HCT116 (cell line): ENCODE measurements at regions not wholly inside any gene's neighbourhood (a gene's known extent, or its start where the extent isn't known, plus 50 kb on each side); places are given as distances from the start of the nearest gene placed in this dataset.
"Not testable (repeated sequence)": the region's sequence is repeated elsewhere in the genome, so short reads cannot be mapped to it uniquely, and the experiment has no call there.

Source experiments
- ATAC-seq: fragments of 200-7000 bp; cut with Tn5 transposase; 2 replicates; pipeline ENCODE4 v1.9.1; 2020; ENCODE audit warnings: mild to moderate bottlenecking, moderate library complexity
- BruUV-seq: library from RNA; stranded (reverse); fragments of 400-500 nt; replicated peaks from 2 replicates; lab custom pipeline; 2021; lab: Mats Ljungman, UMichigan
- CTCF ChIA-PET: fragments of 300-600 bp; sonication (Branson Sonifier 250); formaldehyde crosslinking; loops from one replicate; lab custom pipeline; 2021; ENCODE audit warnings: antibody characterized with exemption; lab: Charles Lee
- POLR2A ChIA-PET: fragments of 300-600, 350-600 bp; sonication (Branson Sonifier 250); formaldehyde crosslinking; loops from one replicate; lab custom pipeline; 2021; ENCODE audit warnings: antibody characterized with exemption; lab: Charles Lee
- RAD21 ChIA-PET, 2 experiments: fragments of 300-600 bp; sonication (Branson Sonifier 250); formaldehyde crosslinking; loops; one replicate each; lab custom pipeline; 2023; ENCODE audit warnings: low total read pairs in 2 of 2; ENCODE audit not compliant: uncharacterized antibody in 2 of 2, unreplicated experiment in 2 of 2, low non-redundant PET in 1 of 2; lab: Charles Lee
- DNase-seq: peaks from one replicate; pipeline ENCODE4 v3.0.0-alpha.2; 2010; ENCODE audit warnings: low read depth, low spot score
- H2AFZ ChIP-seq: fragments of 200-600 bp; shearing (Covaris generic), sonication (generic); 2 replicates; pipeline ENCODE4 v1.6.1; 2017; ENCODE audit warnings: low read depth, mixed run types, mixed read lengths, antibody characterized with exemption, low read length; ENCODE audit not compliant: poor library complexity, severe bottlenecking
- H3K27ac ChIP-seq: 2 replicates; pipeline ENCODE4 v1.5.1; 2012; ENCODE audit warnings: low read depth, low read length
- H3K27me3 ChIP-seq: fragments of 200-600 bp; sonication (generic); 2 replicates; pipeline ENCODE4 v1.6.1; 2016; ENCODE audit warnings: mixed run types, low read length, mixed read lengths; ENCODE audit not compliant: insufficient read depth
- H3K36me3 ChIP-seq, 2 experiments: fragments of 200-500 bp in 1 of 2; fragments of 200-600 bp in 1 of 2; sonication (Bioruptor generic) in 1 of 2; sonication (generic) in 1 of 2; 2 replicates each; pipeline versions ENCODE4 v1.5.1 to v1.6.1; 2014 to 2016; ENCODE audit warnings: low read length in 2 of 2, inconsistent platforms in 1 of 2, mixed read lengths in 1 of 2, mixed run types in 1 of 2; ENCODE audit not compliant: insufficient read depth in 2 of 2, control insufficient read depth in 1 of 2
- H3K4me1 ChIP-seq, 2 experiments: fragments of 200-600 bp in 1 of 2; sonication (generic) in 1 of 2; 2 replicates each; pipeline versions ENCODE4 v1.5.1 to v1.6.1; 2012 to 2017; ENCODE audit warnings: low read length in 2 of 2, inconsistent platforms in 1 of 2, mild to moderate bottlenecking in 1 of 2, mixed read lengths in 1 of 2, mixed run types in 1 of 2, moderate library complexity in 1 of 2; ENCODE audit not compliant: insufficient read depth in 2 of 2, control insufficient read depth in 1 of 2
- H3K4me2 ChIP-seq: fragments of 200-600 bp; sonication (generic); 2 replicates; pipeline ENCODE4 v1.6.1; 2017; ENCODE audit warnings: mixed run types, low read length, mixed read lengths
- H3K4me3 ChIP-seq, 2 experiments: fragments of 200-600 bp in 1 of 2; sonication (generic) in 1 of 2; replicated peaks in 1 of 2; 2 replicates each; pipeline ENCODE4 v1.5.1; 2011 to 2016; ENCODE audit warnings: low read length in 2 of 2, control low read depth in 1 of 2, low read depth in 1 of 2, mild to moderate bottlenecking in 1 of 2, mixed read lengths in 1 of 2, mixed run types in 1 of 2
- H3K79me2 ChIP-seq: fragments of 200-600 bp; sonication (generic); 2 replicates; pipeline ENCODE4 v1.6.1; 2017; ENCODE audit warnings: mild to moderate bottlenecking, mixed run types, low read length, moderate library complexity, mixed read lengths; ENCODE audit not compliant: insufficient read depth
- H3K9ac ChIP-seq: fragments of 200-600 bp; sonication (generic); 2 replicates; pipeline ENCODE4 v1.6.1; 2016; ENCODE audit warnings: low read length, mixed read lengths
- H3K9me2 ChIP-seq: fragments of 200-600 bp; sonication (generic), shearing (Covaris generic); 2 replicates; pipeline ENCODE4 v1.6.1; 2017; ENCODE audit warnings: mixed run types, mild to moderate bottlenecking, moderate library complexity; ENCODE audit not compliant: insufficient read depth
- H3K9me3 ChIP-seq, 2 experiments: fragments of 200-500 bp in 1 of 2; fragments of 200-600 bp in 1 of 2; sonication (Bioruptor generic) in 1 of 2; sonication (generic) in 1 of 2; 2 replicates each; pipeline ENCODE4 v1.6.1; 2014 to 2017; ENCODE audit warnings: low read length in 2 of 2, mixed read lengths in 2 of 2, inconsistent platforms in 1 of 2, low read depth in 1 of 2, mild to moderate bottlenecking in 1 of 2, mixed run types in 1 of 2, moderate library complexity in 1 of 2; ENCODE audit not compliant: control insufficient read depth in 1 of 2, insufficient read depth in 1 of 2
- H4K20me1 ChIP-seq: fragments of 200-600 bp; sonication (generic), shearing (Covaris generic); 2 replicates; pipeline ENCODE4 v1.6.1; 2017; ENCODE audit warnings: mixed run types, mild to moderate bottlenecking, moderate library complexity; ENCODE audit not compliant: insufficient read depth
- ATF3 ChIP-seq: IDR thresholded peaks from 2 replicates; pipeline ENCODE4 v1.6.1; 2012
- CBX3 ChIP-seq: IDR thresholded peaks from 2 replicates; pipeline ENCODE4 v1.6.1; 2012; ENCODE audit warnings: low read depth
- CEBPB ChIP-seq: IDR thresholded peaks from 2 replicates; pipeline ENCODE4 v1.6.1; 2012; ENCODE audit warnings: low read depth
- EGR1 ChIP-seq: IDR thresholded peaks from 2 replicates; pipeline ENCODE4 v1.6.1; 2012; ENCODE audit warnings: low read depth
- ELF1 ChIP-seq: IDR thresholded peaks from 2 replicates; pipeline ENCODE4 v1.6.1; 2012; ENCODE audit warnings: low read depth, borderline replicate concordance
- EZH2 ChIP-seq: fragments of 200-600 bp; sonication (generic); IDR thresholded peaks from 2 replicates; pipeline ENCODE4 v1.6.1; 2017; ENCODE audit warnings: antibody characterized with exemption, mixed run types
- EZH2phosphoT487 ChIP-seq: fragments of 200-600 bp; IDR thresholded peaks from 2 replicates; pipeline ENCODE4 v1.6.1; 2018; ENCODE audit warnings: antibody characterized with exemption, borderline replicate concordance
- FOSL1 ChIP-seq: IDR thresholded peaks from 2 replicates; pipeline ENCODE4 v1.6.1; 2012; ENCODE audit warnings: low read depth
- JUND ChIP-seq: IDR thresholded peaks from 2 replicates; pipeline ENCODE4 v1.6.1; 2012
- MAX ChIP-seq: IDR thresholded peaks from 2 replicates; pipeline ENCODE4 v1.6.1; 2012
- POLR2A ChIP-seq: IDR thresholded peaks from 2 replicates; pipeline ENCODE4 v1.7.0; 2011; ENCODE audit warnings: borderline replicate concordance; ENCODE audit not compliant: insufficient read depth, insufficient read length; ENCODE audit errors: extremely low read depth
- POLR2AphosphoS5 ChIP-seq: IDR thresholded peaks from 2 replicates; pipeline ENCODE4 v1.6.1; 2011; ENCODE audit warnings: mild to moderate bottlenecking, low read depth, low read length, moderate library complexity
- RAD21 ChIP-seq: IDR thresholded peaks from 2 replicates; pipeline ENCODE4 v1.6.1; 2012; ENCODE audit warnings: low read depth, mild to moderate bottlenecking
- REST ChIP-seq: IDR thresholded peaks from 2 replicates; pipeline ENCODE4 v1.6.1; 2012; ENCODE audit warnings: low read depth
- SIN3A ChIP-seq: IDR thresholded peaks from 2 replicates; pipeline ENCODE4 v1.6.1; 2012; ENCODE audit warnings: low read depth
- SP1 ChIP-seq: IDR thresholded peaks from 2 replicates; pipeline ENCODE4 v1.6.1; 2012; ENCODE audit warnings: low read depth
- SRF ChIP-seq: IDR thresholded peaks from 2 replicates; pipeline ENCODE4 v1.6.1; 2012; ENCODE audit warnings: low read depth
- YY1 ChIP-seq: IDR thresholded peaks from 2 replicates; pipeline ENCODE4 v1.6.1; 2011; ENCODE audit warnings: low read length, low read depth, moderate library complexity, mild to moderate bottlenecking; ENCODE audit not compliant: insufficient replicate concordance; ENCODE audit errors: extremely low read depth
- ZBTB33 ChIP-seq: IDR thresholded peaks from 2 replicates; pipeline ENCODE4 v1.6.1; 2011; ENCODE audit warnings: mild to moderate bottlenecking, low read length, moderate library complexity; ENCODE audit not compliant: insufficient replicate concordance; ENCODE audit errors: extremely low read depth
- ZNF274 ChIP-seq: fragments of 200-500 bp; sonication (Bioruptor generic); IDR thresholded peaks from 2 replicates; pipeline ENCODE4 v1.6.1; 2014; ENCODE audit warnings: mild to moderate bottlenecking, low read depth, low read length, inconsistent platforms
- intact Hi-C: fragments of 100-400 bp; cut with micrococcal nuclease; formaldehyde crosslinking; loops from 2 replicates; pipeline ENCODE4 v1.10.0; 2022

- no peak for DNase-seq
- no peaks in the 10 kb centered on the region for H4K20me1 ChIP-seq
- H3K9ac ChIP-seq = no peak overlapping the region
- H3K27me3 ChIP-seq = no peaks in the 10 kb centered on the region
- ChIA-PET CTCF (no interaction called here), RAD21 (no interaction called here), POLR2A (no interaction called here)
- H3K27ac ChIP-seq = no peak overlapping the region
- intact Hi-C loops = no loop called here
- no peaks in the 10 kb centered on the region for H3K9me2 ChIP-seq
- no peak overlapping the region for H2AFZ ChIP-seq
- H3K9me3 ChIP-seq = no peaks in the 10 kb centered on the region
- no peaks in the 10 kb centered on the region for H3K4me1 ChIP-seq
- no peaks in the 10 kb centered on the region for H3K36me3 ChIP-seq
- no peak overlapping the region for H3K4me3 ChIP-seq
- no peak overlapping the region for H3K4me2 ChIP-seq
- no peak for ATAC-seq
- TF ChIP-seq EZH2 (no peak), ELF1 (no peak), SRF (no peak), POLR2AphosphoS5 (no peak), CEBPB (no peak), ZBTB33 (no peak), JUND (no peak), FOSL1 (no peak), EGR1 (no peak), REST (no peak), MAX (no peak), EZH2phosphoT487 (no peak), CBX3 (no peak), RAD21 (no peak), SP1 (no peak), POLR2A (no peak), ATF3 (no peak), ZNF274 (no peak), YY1 (no peak), SIN3A (no peak)
- no TSS peak for BruUV-seq
- no peaks in the 10 kb centered on the region for H3K79me2 ChIP-seq
These were observed 225.7 kb upstream of the FANCL start for GRCh38 chr2:58466804-58467203.

- intact Hi-C loops, ATAC-seq, H3K79me2 ChIP-seq, H3K4me3 ChIP-seq, CTCF ChIA-PET, H3K4me2 ChIP-seq, DNase-seq, H3K9ac ChIP-seq, H4K20me1 ChIP-seq, H3K27ac ChIP-seq, H3K36me3 ChIP-seq, H3K9me3 ChIP-seq, H3K4me1 ChIP-seq, H3K27me3 ChIP-seq, POLR2A ChIA-PET, H2AFZ ChIP-seq, H3K9me2 ChIP-seq, RAD21 ChIA-PET, BruUV-seq: not testable (repeated sequence)
These were observed 224.9 kb upstream of the FANCL start for GRCh38 chr2:58466021-58466420.
